Dedifferentiated amniotic fluid mesenchymal stem cell (primary cell): ENCODE measurements at regions not wholly inside any gene's neighbourhood (a gene's known extent, or its start where the extent isn't known, plus 50 kb on each side); places are given as distances from the start of the nearest gene placed in this dataset.

ENCODE experiments used
- DNase-seq: peaks from one replicate; pipeline ENCODE4 v3.0.0-alpha.2; 2016; ENCODE audit errors: extremely low spot score

GRCh38 chr3:86733257-86733656 is 257.7 kb downstream of the VGLL3 start:
- DNase-seq = no peak

- no peak for DNase-seq
Observed at GRCh38 chr3:86731501-86731901, 259.4 kb downstream of the VGLL3 start.

DNA sequence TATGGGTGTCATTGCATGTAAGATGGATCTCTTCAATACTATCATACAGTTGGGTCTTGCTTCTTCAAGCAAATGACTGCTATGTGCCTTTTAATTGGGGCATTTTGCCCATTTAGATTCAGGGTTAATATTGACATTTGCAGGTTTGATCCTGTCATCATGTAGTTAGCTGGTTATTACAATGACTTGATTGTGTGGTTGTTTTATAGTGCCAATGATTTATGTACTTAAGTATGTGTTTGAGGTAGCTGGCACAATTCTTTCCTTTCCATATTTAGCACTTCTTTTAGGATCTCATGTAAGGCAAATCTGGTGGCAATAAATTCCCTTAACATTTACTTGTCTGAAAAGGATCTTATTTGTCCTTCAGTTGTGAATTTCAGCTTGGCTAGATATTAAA is 267.5 kb downstream of the VGLL3 start:
- DNase-seq = no peak

GRCh38 chr3:86711634-86712033 is 279.3 kb downstream of the VGLL3 start:
- DNase-seq = no peak

DNA sequence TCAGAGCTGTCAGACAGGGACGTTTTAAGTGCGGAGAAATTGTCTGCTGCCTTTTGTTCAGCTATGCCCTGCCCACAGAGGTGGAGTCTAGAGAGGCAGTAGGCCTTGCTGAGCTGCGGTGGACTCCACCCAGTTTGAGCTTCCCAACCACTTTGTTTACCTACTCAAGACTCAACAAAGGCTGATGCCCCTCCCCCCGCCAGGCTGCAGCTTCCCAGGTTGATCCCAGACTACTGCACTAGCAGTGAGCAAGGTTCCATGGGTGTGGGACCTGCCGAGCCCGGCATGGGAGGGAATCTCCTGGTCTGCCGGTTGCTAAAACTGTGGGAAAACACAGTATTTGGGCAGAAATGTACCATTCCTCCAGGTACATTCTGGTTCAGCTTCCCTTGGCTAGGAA is 282.1 kb downstream of the VGLL3 start:
- DNase-seq = no peak

DNA sequence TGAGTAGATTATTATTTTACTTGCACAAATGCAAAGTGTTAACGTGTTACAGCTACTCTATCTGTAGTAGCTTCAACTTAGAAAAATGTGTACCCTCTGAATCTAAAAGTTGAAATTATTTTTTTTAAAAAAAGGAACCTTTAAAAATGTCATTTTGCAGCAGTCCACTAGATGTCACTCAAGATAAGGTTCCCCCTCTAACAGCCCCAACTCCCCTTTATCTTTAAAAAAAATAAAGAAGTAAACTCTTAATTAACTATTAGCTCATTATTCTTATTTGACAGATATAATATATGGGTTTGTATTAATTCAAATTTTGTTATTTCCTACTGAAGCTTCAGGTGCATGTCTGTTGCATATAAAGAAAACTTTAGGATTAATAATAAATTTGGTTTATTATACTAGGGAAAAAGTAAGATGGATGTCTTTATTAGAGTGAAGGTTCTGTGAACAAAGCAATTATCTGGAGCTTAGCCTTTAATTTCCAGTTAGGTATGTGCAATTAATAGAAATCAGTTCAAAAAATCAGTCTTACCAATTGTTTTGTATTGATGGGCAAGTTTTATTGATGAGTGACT is 288.5 kb downstream of the VGLL3 start:
- DNase-seq = no peak

DNA sequence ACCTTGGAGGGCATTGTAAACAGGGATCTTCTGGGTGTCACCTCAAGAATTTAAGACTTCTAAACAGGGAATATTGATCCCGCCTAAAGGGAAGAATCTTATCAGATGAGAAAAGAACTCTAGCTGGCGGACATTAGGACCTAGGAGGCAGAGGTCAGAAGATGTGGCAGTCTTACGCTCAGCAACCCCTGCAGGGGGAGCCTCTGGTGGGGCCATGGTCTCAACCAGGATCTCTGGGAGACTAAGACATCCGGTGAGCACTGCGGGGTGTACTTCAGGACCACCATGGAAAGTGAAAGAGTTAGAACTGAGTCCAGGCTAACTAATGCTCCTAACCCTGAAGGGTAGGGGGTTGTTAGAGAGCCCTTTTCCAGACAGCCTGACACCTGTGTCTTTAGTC is 295.2 kb downstream of the VGLL3 start:
- DNase-seq = no peak

DNA sequence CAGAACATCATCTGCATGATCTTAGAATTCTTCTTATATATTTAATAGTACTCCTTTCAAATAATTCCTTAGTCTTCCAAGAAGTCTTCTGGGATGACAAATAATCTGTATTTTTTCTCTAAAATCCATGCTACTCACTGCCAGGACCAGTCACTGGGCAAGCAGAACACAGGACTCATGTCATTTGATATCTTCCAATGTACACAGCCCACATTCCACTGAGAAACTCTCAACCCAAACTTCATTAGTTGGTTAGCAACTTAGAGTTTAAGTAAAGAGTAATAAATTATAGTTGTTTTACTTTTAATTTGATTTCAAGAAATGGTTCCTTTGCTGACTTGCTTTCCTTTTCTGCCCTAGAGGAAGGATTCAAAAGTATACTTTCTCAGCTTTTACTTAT is 317.0 kb downstream of the VGLL3 start:
- DNase-seq = no peak

DNA sequence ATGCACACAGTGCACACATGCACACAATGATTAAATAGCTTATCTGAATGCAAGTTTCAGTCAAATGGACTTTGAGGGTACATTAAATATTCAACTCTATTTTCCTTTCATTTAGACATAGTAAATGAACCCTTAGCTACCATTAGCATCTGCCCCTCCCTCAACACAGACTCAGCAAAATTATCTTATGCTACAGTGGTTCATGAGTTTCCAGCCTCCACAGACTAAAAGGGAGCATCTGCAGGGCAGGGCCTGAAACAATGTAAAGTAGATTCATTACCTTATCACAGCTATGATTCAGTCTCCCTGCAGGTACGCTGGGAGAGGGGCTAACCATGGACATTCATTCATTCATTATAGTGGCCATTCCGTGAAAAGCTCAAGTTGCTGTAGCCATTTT is 329.1 kb downstream of the VGLL3 start:
- DNase-seq = no peak

GRCh38 chr3:86658876-86659275 is 332.1 kb downstream of the VGLL3 start:
- DNase-seq = no peak

GRCh38 chr3:86654806-86655460 is 336.0 kb downstream of the VGLL3 start:
- DNase-seq = no peak

GRCh38 chr3:86653661-86654205 is 337.2 kb downstream of the VGLL3 start:
- DNase-seq = no peak

DNA sequence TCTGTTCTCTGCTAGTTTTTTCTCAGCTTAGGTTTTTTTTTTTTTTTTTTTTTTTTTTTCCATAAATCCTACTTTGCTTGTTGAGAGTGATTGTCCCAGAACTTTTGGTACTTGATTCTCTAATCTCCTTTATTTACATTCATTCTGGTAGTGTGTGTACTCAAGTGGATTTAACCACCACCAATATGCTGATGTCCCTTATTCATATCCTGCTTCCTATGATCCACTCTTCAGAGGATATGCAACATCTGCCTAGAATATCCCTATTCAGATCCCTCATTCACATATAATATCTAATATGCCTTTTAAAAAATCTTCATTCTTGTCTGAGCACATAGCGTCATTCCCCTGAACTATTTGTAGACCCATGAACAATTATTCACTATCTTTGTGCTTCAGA is 342.9 kb downstream of the VGLL3 start:
- DNase-seq = no peak

DNA sequence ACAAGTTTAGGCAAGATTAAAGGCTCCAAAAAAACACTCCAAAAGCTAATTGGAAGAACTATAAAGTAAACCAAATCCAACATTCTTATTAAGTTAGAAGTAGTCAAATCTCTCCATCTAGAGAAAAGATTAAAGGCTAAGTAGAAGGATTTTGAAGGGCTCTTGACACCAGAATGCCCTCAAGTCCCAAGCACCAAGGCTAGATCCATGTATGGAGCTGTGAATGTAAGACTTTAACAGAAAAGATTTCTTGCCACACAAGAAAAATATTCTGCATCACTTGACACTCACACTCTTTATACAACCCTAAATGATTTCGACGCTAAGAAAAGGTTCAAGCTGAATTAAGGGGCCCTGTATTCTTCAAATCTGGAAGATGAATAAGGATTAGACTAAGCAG is 345.2 kb downstream of the VGLL3 start:
- no peak for DNase-seq

- no peak for DNase-seq
Observed at GRCh38 chr3:86634361-86634760, 356.6 kb downstream of the VGLL3 start.

DNA sequence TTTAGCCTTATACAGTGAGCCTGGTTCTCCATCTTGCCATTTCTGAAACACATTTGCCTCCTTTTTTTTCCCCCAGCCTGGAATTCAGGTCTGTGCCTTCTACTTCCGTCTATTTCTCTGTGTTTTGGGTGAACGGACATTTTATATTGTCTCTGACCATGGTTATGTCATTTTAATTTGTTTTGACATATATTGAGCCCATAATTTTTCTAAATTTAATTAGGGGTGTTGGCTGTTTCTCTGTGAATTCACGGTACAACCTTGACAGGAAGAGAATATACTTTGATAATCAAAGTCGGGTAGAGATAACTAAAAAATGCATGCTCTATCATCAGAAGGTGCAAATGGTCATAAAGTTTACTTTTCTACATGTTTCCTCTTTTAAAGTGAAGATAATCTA is 361.4 kb downstream of the VGLL3 start:
- DNase-seq = no peak

- no peak for DNase-seq
Observed at GRCh38 chr3:86624192-86624591, 366.8 kb downstream of the VGLL3 start.

GRCh38 chr3:86618706-86619105 is 372.2 kb downstream of the VGLL3 start:
- DNase-seq = no peak

GRCh38 chr3:86605166-86605565 is 385.8 kb downstream of the VGLL3 start:
- no peak for DNase-seq

DNA sequence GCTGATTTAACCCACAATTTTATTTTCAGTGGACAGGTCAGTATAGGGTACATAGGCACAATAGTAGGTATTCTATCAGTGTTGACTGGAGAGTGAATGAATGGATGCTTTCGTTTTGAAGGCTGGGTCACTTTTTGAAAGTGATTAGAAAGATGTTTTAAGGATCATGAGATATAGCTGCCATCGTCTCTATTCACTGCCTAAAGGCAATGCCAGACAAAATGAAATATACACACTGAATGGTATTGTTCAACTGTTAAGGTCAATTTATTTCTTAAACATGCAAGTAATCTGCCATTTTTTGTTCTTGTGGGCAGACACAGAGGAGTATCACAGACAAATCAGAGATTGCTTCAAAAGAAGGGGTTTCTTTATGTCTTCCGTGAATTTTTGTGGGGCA is 395.3 kb downstream of the VGLL3 start:
- no peak for DNase-seq

- DNase-seq = no peak
Observed at GRCh38 chr3:86594838-86595237, 396.1 kb downstream of the VGLL3 start.

DNA sequence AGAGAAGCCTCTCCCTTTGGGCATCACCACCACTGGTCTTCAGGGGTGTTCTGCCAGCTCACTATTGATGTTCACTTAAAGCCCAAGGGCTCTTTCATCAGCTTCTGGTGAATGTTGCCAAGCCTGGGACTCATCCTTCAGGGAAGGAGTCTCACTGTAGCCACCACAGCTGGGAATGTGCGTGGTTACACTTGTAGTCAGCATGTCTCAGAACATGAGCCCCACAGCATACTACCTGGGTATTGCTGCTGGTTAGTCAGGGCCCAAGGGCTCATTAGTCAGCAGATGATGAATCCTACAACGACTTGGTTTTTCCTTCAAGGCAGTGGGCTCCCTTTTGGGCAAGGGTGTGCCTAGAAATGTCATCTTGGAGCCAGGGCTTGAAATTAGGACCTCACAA is 412.9 kb downstream of the VGLL3 start:
- no peak for DNase-seq

DNA sequence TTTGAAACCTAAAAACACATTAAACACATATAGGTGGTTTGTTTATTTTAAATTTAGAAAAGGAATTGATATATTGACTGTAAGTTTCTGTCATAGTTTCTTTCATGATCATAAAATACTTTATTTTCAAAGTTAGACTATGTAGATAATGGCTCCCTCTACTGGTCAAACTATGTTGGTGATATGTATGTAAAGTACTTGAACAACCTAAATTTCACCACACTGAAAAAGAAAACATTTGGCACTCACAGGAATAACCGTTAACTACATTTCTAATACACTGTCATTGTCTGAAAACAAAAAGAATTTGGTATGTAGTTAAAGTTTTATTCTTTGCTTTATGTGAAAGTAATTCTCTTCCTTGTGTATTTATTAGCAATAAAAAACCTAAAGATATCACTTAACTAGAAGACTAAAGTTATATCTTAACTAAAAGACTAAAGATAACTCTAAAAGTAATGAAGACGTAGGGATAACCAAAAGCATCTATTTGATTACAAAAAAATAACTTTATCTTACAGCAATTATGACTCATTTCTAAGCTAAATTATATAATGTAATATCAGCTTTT is 427.5 kb downstream of the VGLL3 start:
- DNase-seq = peak; percentile 64
